ENCODE measurements at regions not wholly inside any gene's neighbourhood (a gene's known extent, or its start where the extent isn't known, plus 50 kb on each side); places are given as distances from the start of the nearest gene placed in this dataset.

DNA sequence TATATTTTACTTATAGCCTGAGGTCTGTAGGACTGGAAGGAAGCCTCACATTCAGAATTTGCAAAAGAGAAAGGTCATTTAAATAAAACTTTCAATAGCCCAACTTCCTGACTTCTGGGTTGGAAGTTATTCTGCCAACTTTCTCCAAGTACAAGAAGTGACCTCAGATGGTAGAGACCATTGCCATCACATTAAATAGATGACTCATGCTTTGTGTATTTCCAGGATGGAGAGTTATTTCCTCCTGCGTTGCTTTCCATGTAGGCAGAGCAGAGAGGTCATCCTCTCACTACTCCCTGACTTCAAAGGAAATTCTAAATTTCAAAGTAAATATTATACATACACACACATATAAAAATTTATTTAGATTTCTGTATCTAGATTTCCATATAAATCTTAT, 73.0 kb upstream of the NR3C2 start:
- H3K36me3 Mint-ChIP-seq (ENCODE audit: low read depth), result no peaks in the 10 kb centered on the region
- no peak overlapping the region for H3K27ac Mint-ChIP-seq
- DNase-seq, result no peak
- TF ChIP-seq, protein P1, sequence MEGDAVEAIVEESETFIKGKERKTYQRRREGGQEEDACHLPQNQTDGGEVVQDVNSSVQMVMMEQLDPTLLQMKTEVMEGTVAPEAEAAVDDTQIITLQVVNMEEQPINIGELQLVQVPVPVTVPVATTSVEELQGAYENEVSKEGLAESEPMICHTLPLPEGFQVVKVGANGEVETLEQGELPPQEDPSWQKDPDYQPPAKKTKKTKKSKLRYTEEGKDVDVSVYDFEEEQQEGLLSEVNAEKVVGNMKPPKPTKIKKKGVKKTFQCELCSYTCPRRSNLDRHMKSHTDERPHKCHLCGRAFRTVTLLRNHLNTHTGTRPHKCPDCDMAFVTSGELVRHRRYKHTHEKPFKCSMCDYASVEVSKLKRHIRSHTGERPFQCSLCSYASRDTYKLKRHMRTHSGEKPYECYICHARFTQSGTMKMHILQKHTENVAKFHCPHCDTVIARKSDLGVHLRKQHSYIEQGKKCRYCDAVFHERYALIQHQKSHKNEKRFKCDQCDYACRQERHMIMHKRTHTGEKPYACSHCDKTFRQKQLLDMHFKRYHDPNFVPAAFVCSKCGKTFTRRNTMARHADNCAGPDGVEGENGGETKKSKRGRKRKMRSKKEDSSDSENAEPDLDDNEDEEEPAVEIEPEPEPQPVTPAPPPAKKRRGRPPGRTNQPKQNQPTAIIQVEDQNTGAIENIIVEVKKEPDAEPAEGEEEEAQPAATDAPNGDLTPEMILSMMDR (IDR thresholded peaks at IDR 0.05), result no peak
- H3K9me3 Mint-ChIP-seq, result peaks cover 33% of the 10 kb centered on the region
- no peaks in the 10 kb centered on the region for H3K4me1 Mint-ChIP-seq
- H3K4me3 Mint-ChIP-seq, result no peak overlapping the region
- H3K27me3 Mint-ChIP-seq (ENCODE audit: low read depth, poor library complexity), result peaks cover 5% of the 10 kb centered on the region

DNA sequence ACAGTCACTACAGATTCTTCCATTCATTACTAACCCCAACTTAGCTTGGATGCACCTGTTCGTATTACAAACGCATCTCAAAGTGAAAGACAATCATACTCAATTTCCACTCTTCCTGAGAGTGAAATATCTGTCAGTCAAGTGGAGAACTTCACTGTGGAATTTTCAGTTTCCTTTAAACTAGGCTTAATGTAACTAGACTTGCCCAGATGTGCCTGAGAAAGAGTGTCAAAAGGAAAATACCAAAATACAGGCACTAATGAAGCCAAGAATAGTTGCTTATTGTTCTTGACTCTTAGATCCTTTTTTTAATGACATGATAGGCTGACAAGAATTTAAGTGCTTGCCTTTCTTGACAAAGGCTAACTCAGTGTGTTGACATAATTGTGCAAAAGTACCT, 72.4 kb upstream of the NR3C2 start:
- H3K27ac Mint-ChIP-seq, result no peak overlapping the region
- DNase-seq, result no peak
- no peaks in the 10 kb centered on the region for H3K36me3 Mint-ChIP-seq (ENCODE audit: low read depth)
- peaks cover 31% of the 10 kb centered on the region for H3K9me3 Mint-ChIP-seq
- H3K4me1 Mint-ChIP-seq, result no peaks in the 10 kb centered on the region
- TF ChIP-seq, protein P1 (IDR thresholded peaks at IDR 0.05), result no peak
- H3K27me3 Mint-ChIP-seq (ENCODE audit: low read depth, poor library complexity), result peaks cover 5% of the 10 kb centered on the region
- no peak overlapping the region for H3K4me3 Mint-ChIP-seq

DNA sequence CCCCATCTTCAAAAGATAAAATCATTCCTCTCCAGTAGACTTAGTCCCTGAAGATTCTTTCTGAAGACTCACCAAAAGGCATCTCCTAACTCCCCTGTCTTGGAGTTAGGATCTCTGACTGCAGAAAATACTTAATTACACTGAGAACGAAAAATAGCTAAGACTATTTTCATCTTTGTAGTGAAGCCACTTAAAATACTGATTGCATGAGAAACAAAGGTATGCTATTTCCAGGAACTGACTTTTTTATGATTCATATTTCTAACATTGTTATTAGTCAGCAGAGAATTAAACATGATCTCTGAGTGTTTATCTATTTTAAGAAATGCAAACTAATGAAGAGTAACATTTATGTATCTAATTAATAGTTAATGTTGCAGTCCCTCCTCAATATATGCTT, 71.8 kb upstream of the NR3C2 start:
- H3K27me3 Mint-ChIP-seq (ENCODE audit: low read depth, poor library complexity), result peaks cover 5% of the 10 kb centered on the region
- TF ChIP-seq, protein P1 (IDR thresholded peaks at IDR 0.05), result no peak
- no peak for DNase-seq
- no peaks in the 10 kb centered on the region for H3K4me1 Mint-ChIP-seq
- no peak overlapping the region for H3K4me3 Mint-ChIP-seq
- peaks cover 25% of the 10 kb centered on the region for H3K9me3 Mint-ChIP-seq
- H3K27ac Mint-ChIP-seq, result no peak overlapping the region
- H3K36me3 Mint-ChIP-seq (ENCODE audit: low read depth), result no peaks in the 10 kb centered on the region

DNA sequence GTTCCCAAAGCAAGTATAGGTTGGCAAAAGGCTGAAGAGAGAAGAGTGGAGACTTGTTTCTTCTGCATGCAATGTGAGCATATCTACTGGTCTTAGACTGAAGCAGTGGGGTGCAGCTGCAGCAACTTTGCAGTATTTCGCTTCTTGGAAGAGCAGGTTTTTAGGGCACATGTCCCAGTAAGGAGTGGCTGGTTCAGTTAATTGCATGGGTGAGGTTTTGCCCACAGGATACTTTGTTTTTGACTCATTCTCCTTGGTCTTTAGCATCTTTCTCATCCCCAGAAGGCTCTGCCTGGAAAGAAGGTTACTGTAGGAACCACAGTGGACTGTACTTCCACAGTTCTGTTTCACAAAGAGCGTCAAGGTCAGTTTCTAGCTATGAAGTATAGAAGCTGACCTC, 68.0 kb upstream of the NR3C2 start:
- TF ChIP-seq, protein P1 (IDR thresholded peaks at IDR 0.05), result no peak
- DNase-seq, result no peak
- H3K27ac Mint-ChIP-seq, result no peak overlapping the region
- H3K27me3 Mint-ChIP-seq (ENCODE audit: low read depth, poor library complexity), result no peaks in the 10 kb centered on the region
- H3K4me3 Mint-ChIP-seq, result no peak overlapping the region
- H3K36me3 Mint-ChIP-seq (ENCODE audit: low read depth), result no peaks in the 10 kb centered on the region
- no peaks in the 10 kb centered on the region for H3K4me1 Mint-ChIP-seq
- no peaks in the 10 kb centered on the region for H3K9me3 Mint-ChIP-seq

DNA sequence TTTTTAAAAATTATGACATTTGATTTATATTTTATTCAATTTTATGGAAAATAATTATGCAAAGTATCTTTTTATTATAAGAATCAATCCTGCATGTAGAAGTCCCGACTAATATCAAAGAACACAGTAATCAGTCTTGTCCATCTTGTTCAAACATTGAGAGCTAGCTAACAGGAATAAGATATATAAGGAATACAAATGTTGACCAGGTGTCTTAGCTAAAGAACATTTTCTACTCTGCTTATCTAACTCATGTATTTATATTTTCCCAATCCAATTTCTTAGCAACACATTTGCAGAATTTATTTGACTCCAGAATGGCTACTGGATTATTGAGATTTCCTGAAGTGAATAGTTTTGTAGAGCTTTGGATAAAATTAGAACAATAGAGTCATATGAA, 61.5 kb upstream of the NR3C2 start:
- Mint-ChIP-seq H3K27ac (no peak overlapping the region), H3K4me1 (no peaks in the 10 kb centered on the region), H3K36me3 (ENCODE audit: low read depth) (no peaks in the 10 kb centered on the region), H3K27me3 (ENCODE audit: low read depth, poor library complexity) (peaks cover 8% of the 10 kb centered on the region), H3K9me3 (peaks cover 7% of the 10 kb centered on the region), H3K4me3 (no peak overlapping the region)
- TF ChIP-seq, protein P1 (IDR thresholded peaks at IDR 0.05), result no peak
- DNase-seq, result no peak

DNA sequence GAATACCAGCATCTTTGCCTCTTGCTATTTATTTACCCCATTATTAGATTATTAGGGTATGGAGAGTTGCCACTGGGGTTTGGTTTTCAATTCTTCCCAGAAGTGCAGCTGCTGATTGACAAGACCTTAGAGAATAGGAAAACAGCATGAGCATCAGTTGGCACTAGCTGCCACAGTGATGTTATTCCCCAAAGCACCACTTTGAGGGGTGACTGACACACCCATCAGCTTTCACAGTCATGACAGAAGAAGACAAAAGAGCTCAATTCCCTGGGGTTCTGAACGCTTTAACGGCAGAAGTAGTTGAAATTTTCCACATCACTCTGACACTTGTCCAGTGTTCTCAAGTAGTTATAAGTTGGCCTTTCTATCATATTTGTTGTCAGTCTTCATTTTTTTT, 55.0 kb upstream of the NR3C2 start:
- TF ChIP-seq, protein P1 (IDR thresholded peaks at IDR 0.05), result no peak
- Mint-ChIP-seq H3K27ac (no peak overlapping the region), H3K4me1 (no peaks in the 10 kb centered on the region), H3K36me3 (ENCODE audit: low read depth) (no peaks in the 10 kb centered on the region), H3K27me3 (ENCODE audit: low read depth, poor library complexity) (peaks cover 9% of the 10 kb centered on the region), H3K9me3 (peaks cover 12% of the 10 kb centered on the region), H3K4me3 (no peak overlapping the region)
- DNase-seq, result no peak

All from nephron progenitor cell (in vitro differentiated cells).